Activated naive CD8-positive, alpha-beta T cell treated with anti-CD3 and anti-CD28 coated beads, Interleukin-2, amount 50 U/mL, for 16 hours (primary cell): ENCODE measurements at regions not wholly inside any gene's neighbourhood (a gene's known extent, or its start where the extent isn't known, plus 50 kb on each side); places are given as distances from the start of the nearest gene placed in this dataset.
"Not testable (repeated sequence)": the region's sequence is repeated elsewhere in the genome, so short reads cannot be mapped to it uniquely, and the experiment has no call there.

Experiments
- DNase-seq: peaks from one replicate; pipeline ENCODE4 v3.0.0-alpha.2; 2020; ENCODE audit warnings: low read depth, low spot score

DNA sequence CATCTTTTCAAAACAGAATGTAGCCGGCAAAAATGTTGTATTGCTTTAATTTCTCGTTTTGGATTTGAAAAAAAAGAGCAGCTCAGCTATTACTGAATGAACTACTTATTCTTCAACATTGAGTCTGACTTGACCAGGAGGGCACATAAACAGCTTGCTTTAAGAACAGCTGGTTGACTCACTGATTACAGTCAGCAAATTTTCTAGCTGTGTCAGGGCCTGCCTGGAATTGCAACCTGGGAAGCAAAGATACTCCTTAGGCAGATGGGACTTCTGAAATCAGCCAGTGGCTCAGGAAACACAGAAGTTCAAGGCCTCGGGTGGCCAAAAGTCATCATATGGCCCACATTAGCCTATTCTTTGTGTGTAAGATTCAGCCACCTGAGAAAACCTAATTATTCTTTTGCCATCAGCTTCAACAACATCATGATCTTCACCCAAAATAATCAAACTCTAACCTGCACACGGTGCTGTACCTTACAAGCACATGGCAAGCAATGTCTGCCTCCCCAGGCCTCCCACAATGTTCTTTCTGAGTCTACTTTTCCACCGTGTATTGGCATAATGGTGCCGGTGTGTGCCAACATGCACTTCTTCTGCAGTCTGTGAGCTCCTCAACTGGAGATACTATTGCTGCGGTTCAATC lies 307.2 kb downstream of the HHIPL2 start:
- DNase-seq = no peak

DNA sequence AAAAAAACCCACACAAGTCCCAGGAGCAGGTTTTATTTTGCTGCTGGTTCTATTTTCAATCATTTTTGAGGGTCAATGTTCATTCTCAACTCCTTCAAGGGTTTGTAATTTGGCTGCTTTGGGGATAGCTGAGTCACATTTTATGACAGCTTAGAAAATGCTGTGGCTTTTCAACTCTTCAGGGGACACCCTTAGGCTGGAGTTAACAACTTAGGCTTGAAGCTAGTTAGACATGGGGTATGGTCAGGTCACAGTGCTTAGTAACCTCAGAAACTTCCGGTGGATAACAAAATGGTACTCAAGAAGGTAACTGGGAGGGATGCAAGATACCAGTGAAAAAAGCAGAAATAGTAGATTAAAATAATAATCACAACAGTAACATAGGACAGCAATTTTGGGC lies 308.8 kb downstream of the HHIPL2 start:
- DNase-seq = no peak

DNA sequence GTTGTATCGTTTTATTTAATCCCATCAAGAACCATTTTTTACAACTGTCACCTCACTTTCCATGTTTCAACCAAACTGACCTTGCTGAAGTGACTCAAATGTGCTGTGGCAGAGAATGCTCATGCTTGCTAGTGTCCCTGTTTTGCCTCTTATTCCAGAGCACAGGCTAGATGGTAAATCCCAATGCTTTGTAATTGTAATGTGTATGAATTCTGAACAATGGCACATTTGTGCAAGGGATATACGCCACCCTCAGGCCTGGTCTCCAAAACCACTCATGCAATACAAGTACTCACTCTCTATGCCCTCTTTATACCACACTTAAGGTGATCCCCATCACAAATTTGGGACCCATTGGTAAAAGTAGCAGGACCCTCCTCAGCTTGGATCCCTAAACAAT lies 313.6 kb downstream of the HHIPL2 start:
- DNase-seq = no peak

DNA sequence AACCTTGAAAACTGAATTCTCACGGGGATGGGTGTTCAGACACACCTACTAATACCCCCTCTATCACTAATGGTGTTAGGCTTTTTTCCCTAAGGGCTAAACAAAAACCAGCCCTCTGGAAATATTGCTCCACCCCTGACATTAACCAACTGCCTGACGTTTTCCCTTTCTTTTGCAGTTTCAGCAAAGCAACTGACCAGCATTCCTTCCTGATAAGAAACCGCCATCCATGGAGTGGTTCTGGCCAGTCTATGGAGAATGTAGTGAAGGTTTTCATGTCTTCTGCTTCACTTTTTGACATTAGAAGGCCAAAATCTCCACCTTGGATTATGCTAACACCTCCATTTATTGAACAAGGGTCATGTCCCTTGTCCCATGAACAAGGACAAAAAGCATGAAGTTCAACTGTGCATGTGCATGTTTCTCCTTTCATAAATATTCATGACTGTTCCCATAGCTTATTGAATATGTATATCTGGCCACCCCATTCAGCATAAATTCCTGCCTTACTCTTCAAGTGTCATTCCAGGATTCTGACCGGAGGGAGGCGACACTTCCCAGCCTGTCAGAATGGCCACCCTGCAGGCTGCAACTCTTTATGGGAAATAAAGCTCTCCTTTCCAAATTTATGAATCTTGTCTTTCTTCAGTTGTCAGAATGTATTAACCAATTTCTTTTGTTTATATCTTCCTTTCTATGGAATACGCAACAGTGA lies 314.3 kb downstream of the HHIPL2 start:
- DNase-seq = no peak

DNA sequence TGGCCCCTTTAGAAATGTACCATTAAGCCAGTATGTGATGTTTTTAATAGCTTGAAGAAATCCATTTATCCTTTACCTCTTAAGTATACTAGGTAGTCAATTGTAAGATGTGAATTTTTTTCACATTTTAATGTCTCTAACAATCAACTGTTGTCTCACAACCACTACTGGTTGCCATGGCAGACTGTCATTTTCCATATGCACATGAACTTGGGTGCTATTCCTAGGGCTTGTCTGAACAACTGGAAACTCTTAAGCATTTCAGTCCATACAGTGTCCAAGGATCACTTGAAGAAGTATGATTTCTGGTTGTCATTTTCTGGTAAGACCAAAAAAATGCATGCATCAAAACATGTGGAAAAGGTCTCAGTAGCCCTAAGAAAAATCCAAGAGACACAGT lies 315.1 kb downstream of the HHIPL2 start:
- no peak for DNase-seq

DNA sequence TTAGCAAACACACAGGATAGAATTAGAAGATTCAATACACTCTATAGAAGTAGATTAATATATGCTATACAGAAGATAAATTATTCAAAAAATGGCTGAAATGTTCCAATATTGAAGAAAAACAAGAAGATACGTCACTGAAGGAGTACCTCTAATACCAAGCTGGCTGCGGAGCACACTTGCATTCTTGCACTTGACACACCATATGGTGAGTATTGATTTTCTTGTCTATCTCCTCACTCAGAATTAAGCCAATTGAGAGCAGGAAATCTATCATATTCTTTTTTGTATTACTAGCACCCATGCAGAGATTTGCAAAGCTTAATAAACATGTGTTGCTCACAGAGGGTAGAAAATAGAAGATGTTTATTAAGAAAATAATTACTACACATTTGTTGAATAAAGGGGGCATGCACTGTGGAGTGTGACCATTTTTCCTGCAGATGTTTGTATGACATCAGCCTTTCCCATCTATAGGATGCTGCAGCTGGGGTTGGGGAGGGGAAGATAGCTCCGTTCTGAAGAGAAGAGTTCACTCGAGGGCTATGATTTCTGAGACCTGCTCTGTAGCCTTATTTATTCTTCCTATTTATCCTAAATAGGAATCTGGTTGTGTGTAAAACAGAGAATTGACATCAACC lies 318.1 kb downstream of the HHIPL2 start:
- no peak for DNase-seq

DNA sequence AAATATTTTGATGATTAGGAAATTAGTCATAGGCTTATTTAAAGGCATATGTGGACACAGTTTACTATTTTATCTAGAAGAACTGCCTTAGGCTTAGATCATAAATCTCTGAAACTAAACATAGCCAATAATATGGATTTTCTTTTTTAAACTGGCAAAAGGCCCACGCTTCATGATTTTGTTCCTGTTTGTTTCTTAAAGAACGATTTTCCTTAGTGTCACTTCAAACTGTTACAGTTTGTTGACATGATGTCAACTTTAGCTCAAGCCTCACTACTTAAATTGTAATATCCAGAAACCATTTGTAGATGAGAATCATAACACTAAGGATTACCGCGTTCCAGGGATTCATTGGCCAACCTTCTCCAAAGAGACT lies 322.6 kb downstream of the HHIPL2 start:
- no peak for DNase-seq

DNA sequence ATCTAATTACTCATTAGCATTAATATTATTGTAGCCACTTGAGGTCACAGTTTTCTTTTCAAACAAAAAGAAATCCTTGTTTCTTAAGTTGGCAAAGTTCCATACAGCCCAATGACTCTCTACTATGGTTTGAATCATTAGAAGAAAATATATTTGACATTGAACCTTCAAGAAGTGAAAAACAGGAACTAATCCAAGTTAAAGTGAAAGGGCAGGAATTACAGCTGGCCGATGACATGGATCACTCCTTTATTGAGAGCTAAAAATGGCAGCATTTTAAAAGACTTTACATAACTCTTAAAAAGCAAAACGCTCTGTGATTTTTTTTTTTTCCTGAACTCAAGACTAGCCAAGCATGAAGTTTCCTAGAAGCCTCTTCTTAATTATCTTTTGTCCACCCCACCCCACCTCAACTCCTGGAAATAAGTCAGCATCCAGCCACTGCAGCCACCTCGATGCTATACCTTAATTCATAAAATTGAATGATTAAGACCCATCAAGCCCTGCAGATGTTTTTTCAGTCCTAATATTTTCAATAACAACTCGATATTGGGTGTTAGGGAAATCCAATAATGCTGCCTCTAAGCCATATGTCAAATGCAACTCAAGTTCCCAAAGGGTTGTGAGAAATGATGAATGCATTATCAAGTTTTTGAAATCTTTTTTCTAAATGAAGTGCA lies 323.1 kb downstream of the HHIPL2 start:
- DNase-seq = no peak

DNA sequence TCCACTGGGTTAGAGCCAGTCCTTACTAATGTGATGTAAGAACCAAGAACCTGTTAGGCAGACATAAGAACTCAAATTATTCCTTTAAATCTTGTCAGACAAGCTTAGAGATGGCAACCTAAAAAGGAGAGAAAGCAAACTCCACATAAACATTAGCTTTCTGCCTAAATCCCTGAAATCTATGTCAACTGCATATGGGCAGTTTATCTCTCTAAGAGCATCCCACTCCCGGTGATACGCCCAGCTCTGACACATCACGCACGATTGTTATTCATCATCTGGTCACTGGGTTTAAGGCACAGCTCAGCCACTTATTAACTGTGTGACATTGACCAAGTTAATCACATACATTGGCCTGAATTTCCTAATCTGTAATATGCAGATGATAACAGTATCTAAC lies 323.7 kb downstream of the HHIPL2 start:
- DNase-seq = no peak

DNA sequence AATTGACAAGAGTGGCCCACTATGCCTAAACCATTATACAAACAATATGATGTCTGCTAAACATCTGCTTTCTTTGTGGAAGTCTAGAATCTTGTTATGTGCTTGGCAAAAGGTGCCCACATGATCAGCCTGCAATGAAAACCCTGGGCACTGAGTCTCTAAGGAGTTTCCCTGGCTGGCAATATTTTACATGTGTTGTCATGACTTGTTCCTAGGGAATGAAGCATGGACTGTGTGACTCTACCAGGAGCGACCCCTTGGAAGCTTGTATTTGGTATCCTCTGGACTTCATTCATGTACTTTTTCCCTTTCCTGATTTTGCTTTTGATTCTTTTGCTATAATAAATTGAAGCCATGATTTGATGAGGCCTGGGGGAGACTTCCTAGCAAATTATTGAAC lies 324.9 kb downstream of the HHIPL2 start:
- no peak for DNase-seq

DNA sequence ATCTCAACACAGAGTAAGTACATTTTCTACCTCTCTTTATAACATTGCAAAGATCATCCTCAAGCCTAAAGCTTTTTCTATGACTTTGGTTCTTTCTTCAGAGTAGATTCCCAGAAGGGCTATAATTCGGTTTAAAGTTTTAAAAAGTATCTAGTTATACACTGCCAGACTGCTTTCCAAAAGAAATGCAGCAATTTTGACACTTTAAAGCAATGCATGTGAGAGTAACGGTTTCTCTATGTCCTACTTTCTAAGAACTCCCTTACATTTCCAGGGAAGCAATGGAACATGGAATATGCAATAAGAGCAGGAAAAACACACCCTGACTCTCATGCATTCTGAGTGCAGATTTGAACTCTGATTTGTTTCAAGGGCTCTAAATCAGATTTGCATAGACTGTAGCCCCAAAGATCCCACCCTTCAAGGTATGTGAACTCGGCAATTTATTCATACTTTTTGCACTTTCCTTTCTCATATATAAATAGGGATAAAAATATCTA lies 331.6 kb downstream of the HHIPL2 start:
- no peak for DNase-seq

DNA sequence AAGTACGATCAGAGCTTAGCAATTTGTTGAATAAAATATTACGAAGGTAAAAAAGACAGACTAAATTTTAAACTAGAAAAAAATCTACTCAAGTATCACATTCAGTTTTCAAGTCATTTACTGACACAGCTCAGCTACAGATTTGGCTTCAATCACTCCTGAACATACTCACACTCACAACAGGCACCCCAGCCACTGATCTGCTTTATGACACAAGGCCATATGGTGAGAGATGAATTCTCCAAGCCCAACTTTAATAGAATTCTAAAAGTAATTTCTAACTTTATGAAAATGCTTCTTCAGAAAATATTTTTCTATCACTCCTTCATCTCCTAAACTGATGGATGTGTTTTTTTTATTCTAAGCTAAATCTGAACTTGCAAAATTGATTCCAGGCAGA lies 337.1 kb downstream of the HHIPL2 start:
- DNase-seq = no peak

DNA sequence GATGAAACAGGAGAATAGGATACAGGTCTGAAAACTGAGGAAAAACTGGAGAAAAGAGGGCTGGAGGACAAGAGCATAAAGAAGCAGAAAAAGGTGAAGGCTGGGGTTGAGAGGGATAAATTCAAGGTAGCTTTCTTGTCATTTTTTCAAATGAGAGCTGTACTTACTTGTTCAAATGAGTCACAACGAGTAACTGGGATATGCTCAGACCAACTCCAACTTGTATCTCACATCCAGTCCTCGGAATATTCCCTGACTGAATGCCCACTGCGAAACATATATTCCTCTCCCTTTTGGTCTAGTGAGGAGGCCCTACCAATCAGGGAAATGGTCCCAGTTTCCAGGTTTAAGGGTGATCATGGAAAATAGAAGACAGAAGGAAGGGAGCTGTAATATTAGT lies 343.4 kb downstream of the HHIPL2 start:
- no peak for DNase-seq

DNA sequence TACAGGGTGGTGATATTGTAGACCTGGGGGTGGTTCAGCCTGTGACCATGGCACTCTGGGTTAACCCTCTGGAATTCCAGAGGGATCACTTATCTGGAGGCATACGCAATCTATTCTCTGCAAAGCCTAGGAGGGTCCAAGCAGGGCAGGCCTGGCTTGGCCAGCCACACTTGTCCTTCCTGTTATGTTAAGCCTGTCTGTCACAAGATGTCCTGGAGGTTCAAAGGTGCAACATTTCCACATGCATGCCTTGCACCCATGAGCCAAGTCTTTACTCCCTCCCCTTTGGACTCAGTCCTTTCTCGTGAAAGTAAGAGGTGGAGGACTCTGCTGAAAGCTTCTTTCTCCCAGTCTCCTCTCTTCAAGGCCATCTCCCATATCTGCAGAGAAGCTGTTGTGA lies 345.1 kb downstream of the HHIPL2 start:
- DNase-seq = no peak

DNA sequence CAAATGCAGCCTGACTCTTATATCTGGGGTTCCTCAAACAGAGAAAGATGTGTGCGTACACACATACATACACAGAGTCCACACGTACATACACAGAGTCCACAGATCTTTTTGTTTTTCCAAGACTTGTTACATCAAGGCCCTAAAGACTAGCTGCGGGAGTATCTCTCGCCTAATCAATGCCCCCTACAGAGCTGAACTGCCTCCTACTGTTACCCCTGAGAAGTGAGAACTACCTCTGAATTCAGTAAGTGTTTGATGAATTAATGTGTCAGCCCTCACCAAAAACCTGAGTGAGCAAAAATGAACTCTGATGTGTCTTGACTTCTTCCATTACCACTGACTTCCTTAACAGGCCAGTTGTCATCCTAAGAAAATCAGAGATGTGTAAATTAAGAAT lies 351.2 kb downstream of the HHIPL2 start:
- no peak for DNase-seq

DNA sequence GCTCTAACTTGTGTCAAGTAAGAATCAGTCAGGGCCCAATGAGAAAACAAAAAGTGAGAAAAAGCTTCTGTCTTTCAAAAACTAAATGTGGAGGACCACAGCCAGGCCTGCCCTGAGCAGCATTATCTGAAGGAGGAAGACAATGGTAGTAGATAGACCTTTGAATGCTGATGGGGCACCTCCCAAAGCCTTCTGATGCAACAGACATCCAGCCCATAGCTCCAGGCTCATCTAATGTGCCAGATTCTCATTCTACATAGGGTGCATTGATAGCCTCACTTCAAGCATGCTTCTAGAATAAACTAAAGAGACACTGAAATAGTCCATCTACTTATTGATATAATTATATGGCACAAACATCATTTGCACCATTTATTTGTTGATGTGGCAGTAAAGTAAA lies 351.6 kb downstream of the HHIPL2 start:
- no peak for DNase-seq

DNA sequence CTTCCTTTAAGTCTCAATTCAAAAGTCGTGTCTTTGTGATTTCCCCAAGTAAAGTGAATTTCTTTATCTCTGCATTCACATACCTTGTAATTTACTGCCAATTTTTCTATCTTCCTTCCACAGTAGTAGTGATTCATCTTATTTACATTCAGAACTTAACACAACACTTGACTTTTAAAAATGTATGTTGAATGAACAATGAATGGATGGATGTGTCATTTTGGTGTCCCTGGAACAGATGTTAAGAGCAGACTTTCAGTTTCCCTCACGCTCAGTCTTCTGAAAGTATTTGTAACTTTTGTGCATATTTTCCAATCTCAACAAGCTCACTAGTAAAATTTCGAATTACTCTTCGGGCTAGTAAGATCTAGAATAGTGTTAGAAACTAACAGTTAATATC lies 352.0 kb downstream of the HHIPL2 start:
- no peak for DNase-seq

DNA sequence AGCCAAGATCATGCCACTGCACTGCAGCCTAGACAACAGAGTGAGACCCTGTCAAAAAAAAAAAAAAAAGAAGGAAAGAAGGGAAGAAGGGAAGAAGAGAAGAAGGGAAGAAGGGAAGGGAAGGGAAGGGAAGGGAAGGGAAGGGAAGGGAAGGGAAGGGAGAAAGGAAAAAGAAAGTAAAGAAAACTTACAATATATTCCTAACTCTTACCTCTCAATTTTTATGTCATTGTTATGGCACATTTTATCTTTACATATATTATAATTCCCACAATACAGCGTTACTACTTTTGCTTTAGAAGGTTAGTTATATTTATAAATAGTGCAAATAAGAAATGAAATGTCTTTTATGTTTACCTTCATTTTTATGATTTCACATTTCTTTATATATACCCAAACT lies 358.7 kb downstream of the HHIPL2 start:
- no peak for DNase-seq

DNA sequence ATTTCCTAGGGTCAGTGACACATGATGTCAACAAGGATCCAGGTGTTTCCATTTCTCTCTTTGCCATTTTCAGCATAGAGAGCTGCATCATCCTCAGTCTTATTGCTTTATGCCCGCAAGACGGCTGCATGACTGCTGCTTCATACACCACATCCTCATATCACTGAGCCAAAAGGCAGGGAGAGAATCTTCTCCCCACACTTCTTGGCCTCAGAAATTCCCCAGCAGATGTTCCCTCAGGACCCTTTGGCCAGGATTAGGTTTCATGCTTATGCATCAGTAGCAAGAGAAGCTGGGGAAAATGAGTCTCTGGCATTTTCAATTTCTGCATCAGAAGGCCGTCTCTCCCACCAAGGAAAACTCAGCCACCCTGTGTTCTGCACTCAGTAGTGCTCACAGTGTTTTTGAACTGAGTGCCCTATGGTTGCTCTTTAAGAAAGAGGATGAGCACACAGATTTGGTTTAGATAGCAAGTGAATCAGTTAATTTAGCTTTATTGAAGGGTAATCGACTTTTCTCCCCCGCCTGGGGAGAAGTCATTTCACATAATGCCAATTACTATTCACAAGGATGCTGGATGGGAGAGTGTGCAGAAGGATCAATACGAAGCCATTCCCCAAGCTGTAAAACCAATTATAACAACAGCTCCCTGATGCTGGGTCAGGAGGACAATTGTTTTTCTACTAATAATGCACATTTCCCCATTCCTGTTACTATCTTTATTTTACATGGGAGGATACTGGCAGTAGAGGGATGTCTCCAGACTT lies 360.2 kb downstream of the HHIPL2 start:
- DNase-seq = no peak

DNA sequence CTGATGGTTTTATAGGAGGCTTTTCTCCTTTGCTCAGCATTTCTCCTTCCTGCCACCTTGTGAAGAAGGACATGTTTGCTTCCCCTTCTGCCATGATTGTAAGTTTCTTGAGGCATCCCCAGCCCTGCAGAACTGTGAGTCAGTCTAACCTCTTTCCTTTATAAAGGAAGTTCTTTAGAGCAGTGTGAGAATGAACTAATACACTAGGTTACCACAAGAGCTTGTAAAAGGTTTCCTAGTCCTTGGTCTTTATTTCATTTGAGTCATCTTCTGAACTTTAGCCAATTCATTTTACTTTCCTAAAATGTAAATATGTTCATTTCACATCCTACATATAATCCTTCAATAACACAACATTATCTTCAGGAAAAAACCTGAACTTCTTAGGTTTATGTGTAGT lies 365.3 kb downstream of the HHIPL2 start:
- no peak for DNase-seq

DNA sequence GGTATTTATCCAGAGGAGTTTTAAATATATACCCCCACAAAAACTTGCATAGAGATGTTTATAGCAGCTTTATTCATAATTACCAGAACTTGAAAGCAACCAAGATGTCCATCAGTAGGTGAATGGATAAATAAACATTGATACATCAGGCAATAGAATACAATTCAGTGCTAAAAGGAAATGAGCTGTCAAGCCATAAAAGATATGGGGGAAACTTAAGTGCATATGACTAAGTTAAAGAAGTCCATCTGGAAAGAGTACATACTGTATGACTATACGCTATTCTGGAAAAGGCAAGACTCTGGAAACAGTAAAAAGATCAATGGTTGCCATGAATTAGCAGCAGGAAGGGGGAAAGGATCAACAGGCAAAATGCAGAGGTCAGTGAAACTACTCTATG lies 366.7 kb downstream of the HHIPL2 start:
- no peak for DNase-seq

DNA sequence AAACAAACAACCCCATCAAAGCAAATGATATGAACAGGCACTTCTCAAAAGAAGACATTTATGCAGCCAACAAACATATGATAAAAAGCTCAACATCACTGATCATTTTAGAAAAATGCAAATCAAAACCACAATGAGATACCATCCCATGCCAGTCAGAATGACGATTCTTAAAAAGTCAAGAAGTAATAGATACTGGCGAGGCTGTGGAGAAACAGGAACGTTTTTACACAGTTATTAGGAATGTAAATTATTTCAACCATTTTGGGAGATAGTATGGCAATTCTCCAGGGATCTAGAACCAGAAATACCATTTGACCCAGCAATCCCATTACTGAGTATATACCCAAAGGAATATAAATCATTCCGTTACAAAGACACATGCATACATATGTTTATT lies 370.4 kb downstream of the HHIPL2 start:
- not testable (repeated sequence) for DNase-seq
